ENCODE measurements at regions not wholly inside any gene's neighbourhood (a gene's known extent, or its start where the extent isn't known, plus 50 kb on each side); places are given as distances from the start of the nearest gene placed in this dataset.
"Not testable (repeated sequence)": the region's sequence is repeated elsewhere in the genome, so short reads cannot be mapped to it uniquely, and the experiment has no call there.

DNA sequence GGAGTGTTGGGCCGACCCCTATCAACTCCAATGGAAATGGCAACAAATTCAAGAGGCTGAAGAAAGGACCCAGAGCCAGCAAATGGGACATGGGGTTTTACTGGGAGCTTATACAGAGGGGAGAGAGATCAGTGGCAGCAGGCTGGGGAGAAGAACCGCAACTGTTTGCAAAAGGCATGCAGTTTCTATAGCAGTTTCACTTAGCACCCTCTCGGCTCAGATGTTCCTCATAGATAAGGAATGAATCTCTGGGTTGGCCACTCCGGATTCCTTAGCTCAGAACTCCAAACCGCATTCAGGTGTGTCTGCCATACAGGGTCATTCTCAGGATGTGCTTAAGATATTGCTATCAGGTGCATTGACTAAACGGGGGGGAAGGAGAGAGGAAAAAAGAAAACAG lies 71.1 kb upstream of the RPL38 start:
- DNase-seq (ENCODE audit: low read depth, low spot score), result no peak

DNA sequence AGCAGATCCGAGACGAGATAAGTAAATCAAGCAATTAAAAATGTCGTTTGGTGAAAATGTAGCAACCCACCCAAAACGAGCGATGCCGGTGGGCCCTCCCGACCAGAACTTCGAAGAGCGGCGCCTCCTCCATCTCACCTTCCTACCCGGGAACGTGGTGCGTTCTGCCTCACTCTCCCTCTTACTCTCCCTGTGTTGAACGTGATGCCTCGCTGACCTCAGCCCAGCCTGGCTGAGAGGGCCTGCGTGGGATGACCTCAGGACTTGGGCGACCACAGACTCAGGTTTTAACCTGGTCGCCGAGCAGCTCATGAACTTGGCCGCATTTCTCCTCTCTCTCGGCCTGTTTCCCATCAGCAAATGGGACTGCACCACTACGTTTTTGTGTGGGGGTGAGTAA lies 69.7 kb upstream of the RPL38 start:
- DNase-seq (ENCODE audit: low read depth, low spot score), result no peak

DNA sequence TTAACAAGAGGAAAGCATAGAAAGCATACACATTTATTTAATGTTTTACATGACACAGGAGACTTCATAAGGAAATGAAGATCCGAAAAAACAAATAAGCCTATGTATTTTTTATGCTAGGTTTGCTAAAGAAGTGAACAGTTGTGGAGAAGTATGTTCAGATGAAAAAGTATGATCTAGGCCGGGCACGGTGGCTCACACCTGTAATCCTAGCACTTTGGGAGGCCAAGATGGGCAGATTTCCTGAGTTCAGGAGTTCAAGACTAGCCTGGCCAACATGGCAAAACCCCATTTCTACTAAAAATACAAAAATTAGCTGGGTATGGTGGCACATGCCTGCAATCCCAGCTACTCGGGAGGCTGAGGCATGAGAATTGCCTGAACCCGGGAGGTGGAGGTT lies 69.2 kb upstream of the RPL38 start:
- DNase-seq (ENCODE audit: low read depth, low spot score), result not testable (repeated sequence)

DNA sequence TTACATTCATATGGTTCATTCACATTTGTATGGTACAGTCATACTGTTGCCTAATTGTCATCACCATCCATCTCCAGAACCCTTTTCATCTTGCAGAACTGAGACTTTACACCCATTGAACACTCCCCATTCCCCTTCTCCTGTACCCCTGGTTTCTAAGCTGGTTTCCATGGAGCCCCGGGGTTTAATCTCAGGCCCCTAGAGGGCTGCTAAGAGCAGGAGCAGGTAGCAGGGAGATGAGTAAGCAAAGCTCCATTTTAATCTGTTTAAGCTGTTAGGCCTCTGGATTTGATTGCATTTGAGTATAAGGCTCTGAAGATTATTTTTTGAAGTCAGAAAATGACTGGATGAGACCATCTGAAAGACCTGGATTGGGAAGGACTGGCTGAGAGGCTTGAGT lies 68.5 kb upstream of the RPL38 start:
- DNase-seq (ENCODE audit: low read depth, low spot score), result no peak

DNA sequence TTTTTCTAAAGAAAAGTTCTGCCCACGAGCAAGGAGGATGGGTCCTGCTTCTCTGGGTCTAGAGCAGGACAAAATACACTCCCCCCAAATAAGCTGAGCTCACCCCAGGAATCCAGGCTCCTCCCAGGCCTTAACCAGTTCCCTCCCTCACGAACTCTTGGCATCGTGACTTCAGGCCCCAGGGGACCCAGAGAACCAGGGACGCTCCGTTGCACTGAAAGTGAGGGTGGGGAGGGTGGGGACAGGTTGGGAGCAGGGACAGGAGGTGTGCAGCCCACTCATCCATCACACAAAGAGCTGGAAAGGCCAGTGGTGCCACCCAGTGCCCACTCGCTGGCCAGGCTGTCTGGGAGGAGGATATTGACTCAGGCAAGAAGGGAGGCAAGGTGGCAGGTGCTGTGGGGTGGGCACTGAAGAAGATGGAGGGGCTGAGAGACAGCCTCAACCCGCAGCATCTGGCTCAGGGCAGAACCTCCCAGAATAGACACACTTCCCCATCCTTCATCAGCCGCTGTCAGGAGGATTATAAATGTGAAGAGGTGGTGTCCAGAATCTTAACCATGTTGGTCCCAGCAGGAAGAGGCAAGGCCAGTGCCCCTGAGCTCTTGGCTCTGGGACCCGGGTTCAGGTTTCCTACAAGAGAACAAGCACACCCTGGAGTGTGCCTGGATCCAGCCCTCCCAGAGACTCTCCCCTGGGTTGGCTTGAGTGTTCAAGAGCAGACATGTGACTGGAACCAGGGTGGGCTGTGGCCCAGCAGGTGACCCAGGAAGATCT lies 67.9 kb upstream of the RPL38 start:
- DNase-seq (ENCODE audit: low read depth, low spot score), result no peak

DNA sequence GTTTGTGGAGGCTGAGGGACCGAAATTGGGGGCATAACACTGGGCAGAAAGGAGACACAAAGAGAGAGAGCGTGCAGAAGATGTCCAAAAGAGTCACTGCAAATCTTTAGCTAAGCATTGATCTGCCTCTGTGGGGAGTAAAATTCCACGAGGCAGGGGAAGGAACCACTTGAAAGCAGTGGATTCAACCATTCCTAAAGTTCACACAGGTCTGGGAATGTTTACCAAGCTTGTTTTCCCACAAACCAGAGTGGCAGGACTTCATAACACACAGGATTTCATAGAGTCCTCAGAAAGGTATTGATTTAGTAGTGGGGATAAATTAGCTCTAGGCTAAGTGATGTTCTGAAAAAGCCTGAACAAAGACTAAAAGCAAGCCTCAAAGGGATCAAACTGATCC lies 66.1 kb upstream of the RPL38 start:
- no peak for DNase-seq (ENCODE audit: low read depth, low spot score)

DNA sequence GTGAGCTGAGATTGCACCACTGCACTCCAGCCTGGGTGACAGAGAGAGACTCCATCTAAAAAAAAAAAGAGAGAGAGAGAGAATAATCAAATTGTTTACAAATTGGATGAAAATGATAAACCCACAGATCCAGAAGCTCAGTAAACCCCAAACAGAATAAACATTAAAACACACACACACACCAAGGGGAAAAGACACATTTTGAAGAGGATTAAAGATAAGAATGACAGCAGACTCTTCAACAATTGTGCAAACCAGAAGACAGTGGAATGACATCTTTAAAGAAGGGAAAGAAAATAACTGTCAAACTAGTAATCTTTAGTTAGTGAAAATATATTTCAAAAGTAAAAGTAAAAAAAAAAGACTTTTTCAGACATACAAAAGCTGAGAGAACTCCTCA lies 64.4 kb upstream of the RPL38 start:
- no peak for DNase-seq (ENCODE audit: low read depth, low spot score)

DNA sequence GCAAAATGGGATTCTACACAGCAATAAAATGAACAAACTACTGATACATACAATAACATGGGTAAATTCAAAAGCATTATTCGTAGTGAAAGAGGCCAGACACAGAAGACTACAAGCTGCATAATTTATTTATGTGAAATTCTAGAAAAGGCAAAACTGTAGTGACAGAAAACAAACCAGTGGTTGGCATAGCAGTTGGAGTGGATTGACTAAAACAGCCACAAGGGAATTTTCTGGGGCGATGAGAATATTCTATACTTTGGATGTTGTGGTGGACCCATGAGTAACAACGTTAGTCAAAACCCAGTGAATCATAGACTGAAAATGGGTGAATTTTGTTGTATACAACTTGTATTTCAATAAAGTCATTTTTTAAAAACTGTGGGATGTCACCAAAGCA lies 63.2 kb upstream of the RPL38 start:
- no peak for DNase-seq (ENCODE audit: low read depth, low spot score)

DNA sequence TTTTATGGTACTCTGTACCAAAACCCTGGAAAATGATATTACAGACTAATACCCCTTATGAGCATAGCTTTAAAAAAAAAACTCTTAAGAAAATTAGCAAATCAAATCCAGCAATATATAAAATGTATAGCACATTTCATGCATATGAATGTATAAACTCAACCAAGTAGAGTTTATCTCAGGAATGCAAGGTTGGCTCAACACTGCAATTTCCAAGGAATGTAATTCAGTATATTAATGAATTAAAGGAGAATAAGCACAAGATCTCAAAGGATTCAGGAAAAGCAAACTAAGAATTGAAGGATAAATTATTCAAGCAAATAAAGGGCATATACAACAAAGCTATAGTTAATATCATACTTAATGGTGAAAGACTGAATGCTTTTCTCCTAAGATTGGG lies 61.9 kb upstream of the RPL38 start:
- DNase-seq (ENCODE audit: low read depth, low spot score), result no peak

DNA sequence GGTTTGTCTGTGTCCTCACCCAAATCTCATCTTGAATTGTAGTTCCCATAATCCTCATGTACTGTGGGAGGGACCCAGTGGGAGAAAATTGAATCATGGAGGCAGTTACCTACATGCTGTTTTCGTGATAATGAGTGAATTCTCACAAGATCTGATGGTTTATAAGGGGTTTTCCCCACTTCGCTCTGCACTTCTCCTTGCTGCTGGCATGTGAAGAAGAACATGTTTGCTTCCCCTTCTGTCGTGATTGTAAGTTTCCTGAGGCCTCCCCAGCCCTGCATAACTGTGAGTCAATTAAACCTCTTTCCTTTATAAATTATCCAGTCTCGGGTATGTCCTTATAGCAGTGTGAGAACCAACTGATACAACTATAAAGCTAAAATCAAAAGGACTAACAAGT lies 60.2 kb upstream of the RPL38 start:
- DNase-seq (ENCODE audit: low read depth, low spot score), result not testable (repeated sequence)

DNA sequence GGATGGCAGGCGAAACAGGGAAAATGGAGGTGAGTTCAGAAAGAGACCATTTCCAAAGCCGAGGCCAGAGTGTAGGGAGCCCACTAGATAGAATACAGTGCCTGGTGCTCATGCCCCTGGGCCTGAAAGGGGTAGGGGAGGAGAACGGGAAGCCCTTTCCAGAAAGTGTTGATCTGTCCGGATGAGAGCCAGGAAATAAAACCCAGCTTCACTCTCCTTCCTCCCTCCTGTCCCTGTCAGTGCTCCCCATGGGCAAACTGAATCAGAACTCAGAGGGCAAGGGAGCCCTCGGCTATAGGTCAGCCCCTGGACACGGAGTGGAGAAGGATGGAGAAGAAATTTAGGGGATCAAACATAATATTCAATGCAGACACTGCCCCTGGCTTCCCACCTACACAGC lies 57.7 kb upstream of the RPL38 start:
- no peak for DNase-seq (ENCODE audit: low read depth, low spot score)

DNA sequence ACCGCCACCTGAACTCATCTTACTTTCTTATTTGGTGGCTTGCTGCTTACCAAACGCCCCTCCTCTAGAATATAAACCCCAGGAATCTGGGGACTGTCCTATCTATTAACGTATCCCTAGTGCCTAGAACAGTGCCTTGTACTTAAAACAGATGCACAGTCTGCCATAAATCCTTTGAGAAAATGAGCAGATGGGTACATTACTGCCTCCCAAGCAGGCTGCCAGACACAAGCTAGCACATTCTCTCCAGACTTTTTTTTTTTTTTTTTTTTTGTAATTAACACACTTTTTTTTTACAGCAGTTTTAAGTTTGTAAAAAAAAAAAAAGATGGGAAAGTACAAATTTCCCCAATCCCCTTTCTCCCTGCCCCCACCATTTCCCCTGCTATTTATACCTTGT lies 57.3 kb upstream of the RPL38 start:
- DNase-seq (ENCODE audit: low read depth, low spot score), result no peak

DNA sequence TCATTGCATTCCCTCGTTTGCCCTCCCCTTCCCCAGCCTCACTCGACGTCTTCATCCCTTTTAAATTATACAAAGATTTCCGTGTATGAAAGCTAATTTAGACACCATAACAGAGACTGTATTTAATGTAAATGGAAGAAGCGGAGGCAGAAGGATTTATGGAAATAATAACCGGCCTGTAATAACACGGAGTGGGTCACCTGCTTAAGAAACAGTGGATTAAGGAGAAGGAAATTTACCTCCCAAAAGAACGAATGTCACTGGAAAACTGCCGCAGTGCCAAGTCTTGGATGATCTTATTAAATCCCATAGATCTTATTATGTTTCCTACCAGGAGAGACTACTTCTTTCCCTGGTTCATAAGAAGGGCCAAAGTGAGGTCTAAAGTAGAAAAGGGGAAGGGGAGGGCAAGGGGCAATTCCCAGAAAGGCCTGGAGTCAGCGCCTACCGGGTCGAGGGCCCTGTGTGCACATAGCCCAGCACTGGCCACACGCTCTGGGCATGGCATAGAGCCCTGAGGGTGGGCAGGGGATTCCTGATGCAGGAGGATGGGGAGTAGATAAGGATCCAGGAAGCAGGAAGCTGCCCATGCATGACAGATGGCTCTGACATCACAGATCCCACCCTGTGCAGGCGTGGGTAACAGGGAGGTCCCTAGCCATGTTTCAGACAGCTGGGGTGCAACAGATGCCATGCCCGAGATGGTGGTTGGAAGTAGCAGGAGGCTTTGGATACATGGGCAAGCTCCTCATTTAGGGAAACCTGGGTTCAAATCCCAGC lies 56.2 kb upstream of the RPL38 start:
- DNase-seq (ENCODE audit: low read depth, low spot score), result no peak

DNA sequence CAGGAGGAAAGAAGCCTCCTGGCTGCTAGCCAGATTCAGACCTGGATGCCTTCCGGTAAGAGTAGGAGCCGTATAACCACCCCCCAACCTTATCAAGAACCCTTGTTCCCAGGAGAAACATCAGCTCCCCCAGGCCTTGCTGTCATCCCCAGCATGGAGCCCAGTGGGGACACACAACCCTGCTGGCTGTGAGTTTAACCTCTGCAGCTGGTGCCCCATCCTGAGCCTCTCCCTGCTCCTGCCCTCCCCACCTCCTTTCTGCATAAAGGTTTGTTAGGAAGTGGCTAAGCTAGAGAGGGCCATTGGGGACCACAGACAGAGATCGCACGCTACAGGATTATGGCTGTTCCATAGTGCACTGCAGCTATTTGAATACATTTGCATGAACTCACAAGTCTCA lies 55.5 kb upstream of the RPL38 start:
- DNase-seq (ENCODE audit: low read depth, low spot score), result no peak

DNA sequence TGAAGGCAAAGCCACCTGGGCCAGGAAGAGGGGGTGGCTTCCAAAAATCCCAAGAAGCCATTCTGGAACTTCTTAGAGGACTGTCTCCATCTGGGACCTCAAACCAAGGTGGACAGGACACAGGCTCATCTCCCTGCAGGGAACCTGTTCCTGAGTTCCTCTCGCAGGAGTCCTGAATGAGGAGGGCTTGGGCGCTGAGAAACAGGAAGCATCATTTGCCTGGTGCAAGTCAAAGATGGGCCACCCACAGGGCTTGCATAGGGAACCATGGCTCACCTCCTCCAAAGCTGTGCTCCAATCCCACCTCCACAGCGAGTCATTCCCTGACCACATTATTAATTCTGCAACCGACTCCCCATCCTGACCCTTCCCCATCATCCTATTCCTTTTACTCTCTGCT lies 55.0 kb upstream of the RPL38 start:
- no peak for DNase-seq (ENCODE audit: low read depth, low spot score)

DNA sequence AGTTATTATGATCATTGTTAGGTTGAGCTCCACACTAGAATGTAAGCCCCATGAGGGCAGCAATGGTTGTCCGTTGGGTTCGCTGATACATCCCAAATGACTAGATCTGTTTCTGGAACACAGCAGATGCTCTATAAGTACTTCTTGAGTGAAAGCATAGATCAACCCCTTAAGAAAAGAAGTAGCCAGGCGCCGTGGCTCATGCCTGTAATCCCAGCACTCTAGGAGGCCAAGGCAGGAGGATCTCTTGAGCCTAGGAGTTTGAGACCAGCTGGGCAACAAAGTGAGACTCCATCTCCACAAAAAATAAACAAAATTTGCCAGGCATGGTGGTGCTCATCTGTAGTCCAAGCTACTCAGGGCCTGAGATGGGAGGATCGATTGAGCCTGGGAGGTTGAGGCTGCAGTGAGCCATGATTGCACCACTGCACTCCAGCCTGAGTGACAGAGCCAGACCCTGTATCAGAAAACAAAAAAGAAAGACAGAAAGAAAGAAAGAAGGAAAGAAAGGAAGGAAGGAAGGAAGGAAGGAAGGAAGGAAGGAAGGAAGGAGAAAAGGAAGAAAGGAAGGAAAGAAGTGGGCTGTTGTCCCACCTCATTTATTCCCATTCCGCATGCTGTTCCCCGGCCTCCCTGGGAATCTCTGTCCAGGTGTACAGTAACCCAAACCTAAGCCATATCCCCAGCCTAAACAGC lies 54.4 kb upstream of the RPL38 start:
- DNase-seq (ENCODE audit: low read depth, low spot score), result no peak

DNA sequence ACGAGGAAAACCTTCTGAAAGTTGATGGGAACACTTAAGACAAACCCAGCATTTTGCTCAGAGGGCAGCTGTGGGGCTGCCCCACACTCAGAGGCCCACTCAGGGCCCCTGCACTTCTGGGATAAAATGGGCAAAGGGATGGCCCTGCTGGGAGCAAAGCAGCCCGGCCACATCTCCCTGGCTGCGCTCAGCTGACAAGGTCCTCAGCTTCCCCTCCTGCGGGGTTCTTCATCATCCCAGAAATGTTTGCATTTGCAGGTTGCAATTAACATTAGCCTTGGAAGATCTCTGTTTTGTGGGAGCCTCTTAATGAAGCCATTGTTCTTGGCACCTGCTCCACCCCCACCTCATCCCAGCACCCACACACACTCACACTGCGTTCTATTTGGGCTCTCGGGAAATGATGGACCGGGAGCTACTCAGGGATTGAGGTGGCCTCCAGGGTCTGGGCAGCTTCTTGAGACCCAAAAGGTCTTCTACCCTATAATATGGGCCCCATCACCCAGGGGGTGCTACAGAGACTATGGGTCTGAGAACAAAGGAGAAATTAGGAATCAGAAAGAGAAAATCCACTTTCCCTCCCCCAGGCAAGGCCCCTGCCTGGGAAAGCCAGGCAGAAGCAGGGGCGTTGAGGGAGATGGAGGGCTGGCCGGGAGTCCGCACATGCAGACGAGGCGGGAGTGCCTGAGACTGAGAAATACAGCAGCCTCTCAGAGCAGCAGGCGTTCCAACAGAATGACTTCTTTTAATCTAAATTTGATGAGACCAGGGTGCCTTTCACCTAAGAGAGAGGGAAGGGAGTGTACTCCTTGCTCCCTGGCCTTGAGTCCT lies 53.7 kb upstream of the RPL38 start:
- no peak for DNase-seq (ENCODE audit: low read depth, low spot score)

DNA sequence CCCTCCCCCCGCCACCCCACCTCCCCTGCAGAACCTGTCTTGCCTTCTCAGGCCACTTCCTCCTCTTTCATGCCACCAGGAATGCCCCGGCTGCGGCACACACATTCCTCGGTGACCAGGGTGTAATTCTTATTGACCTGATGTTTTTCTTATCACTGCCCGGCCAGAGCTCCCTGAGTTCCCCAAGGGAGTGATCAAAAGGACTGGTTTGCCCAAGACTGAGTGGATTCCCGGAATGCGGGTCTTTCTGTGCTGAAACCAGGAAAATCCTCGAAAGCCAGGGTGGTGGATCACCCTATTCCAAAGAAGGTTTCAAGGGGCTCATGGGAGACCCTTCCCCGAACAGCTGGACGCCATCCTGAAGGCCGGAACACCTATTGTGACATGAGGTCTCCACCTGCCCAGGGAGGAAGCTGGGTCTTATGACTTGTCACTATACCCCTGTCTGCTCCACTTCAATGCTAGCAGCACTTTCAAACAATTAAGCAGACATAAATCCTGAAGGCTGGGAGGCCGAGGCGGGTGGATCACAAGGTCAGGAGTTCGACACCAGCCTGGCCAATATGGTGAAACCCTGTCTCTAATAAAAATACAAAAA lies 53.0 kb upstream of the RPL38 start:
- DNase-seq (ENCODE audit: low read depth, low spot score), result no peak

DNA sequence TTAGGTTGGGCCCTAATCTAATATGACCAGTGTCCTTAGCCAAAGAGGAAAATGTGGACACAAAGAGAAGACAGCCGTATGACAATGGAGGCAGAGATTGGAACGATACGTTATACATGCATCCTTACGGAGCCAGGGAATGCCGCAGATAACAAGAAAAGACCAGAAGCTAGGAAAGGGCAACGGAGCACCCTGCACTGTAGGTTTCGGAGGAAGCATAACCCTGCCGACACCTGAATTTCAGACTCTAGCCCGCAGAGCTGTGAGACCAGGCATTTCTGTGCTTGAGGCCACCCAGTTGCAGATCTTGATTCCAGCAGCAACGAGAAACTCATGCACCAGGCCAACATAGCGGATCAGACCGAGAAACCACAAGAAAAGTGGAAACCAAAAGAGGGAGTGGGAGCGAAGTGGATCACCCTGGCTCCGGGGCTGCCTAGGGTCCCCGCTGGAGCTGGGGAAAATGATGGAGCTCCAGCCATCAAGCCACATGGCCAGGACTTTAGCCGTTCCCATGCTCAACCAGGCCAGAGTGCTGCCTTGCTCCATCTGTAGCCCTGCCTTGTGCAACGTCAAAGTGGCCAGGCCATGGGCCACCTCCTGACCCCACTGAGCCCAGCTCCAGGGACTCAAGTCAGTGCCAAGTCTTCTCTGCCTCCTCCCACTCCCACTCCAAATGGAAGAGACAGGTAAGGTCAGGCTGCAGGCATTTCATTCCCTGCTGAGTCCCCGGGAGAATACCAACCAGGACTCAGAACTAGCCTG lies 51.7 kb upstream of the RPL38 start:
- no peak for DNase-seq (ENCODE audit: low read depth, low spot score)
